ENCODE measurements at regions not wholly inside any gene's neighbourhood (a gene's known extent, or its start where the extent isn't known, plus 50 kb on each side); places are given as distances from the start of the nearest gene placed in this dataset.

DNA sequence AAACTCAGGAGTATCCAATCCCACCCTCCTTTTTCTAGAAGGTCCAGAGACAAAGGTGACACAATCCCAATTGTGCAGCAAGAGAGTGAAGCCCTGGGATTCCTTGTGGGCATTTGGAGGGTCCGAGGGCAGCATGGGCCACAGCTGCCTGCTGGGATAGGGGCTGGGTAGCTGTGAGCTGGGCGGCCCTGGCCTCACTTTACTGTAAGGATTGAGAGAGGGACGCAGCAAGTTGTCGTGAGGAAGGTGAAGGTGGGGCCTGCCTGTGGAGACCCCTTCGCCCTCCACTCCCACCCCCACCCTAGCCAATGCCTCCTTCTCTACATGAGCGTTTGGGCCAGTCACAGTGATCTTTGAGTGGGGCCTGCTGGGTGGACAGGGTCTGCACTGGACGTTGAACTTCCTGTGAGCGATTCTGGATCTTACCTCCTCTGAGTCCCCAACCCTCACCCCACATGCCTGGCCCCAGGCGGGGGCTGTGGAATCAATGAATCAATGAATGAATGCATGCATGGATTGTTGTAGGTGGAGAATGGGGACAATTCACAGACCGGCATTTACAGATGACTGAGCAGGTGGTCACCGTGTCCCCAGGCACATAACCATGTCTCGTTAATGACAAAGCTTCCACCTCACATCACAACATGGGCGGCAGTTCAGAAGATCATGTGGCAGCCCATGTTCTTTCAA lies 107.2 kb downstream of the INHBB start:
- Histone ChIP-seq H3K9me3 (ENCODE audit: low read depth, low read length, poor library complexity, severe bottlenecking) (peaks cover 4% of the 10 kb centered on the region), H3K27me3 (replicated peaks; ENCODE audit: insufficient read depth, low read depth, low read length, poor library complexity) (no peaks in the 10 kb centered on the region), H3K36me3 (ENCODE audit: insufficient read depth, low read length, poor library complexity, severe bottlenecking) (no peaks in the 10 kb centered on the region), H3K4me1 (ENCODE audit: insufficient read depth, low read length, poor library complexity, severe bottlenecking) (no peaks in the 10 kb centered on the region), H3K4me3 (ENCODE audit: low read depth, low read length, poor library complexity, severe bottlenecking) (no peak overlapping the region), H3K27ac (ENCODE audit: low read depth, low read length, poor library complexity, severe bottlenecking) (no peak overlapping the region)
- TF ChIP-seq EZH2 (IDR thresholded peaks at IDR 0.05; ENCODE audit: borderline replicate concordance, low read depth, low read length, poor library complexity, severe bottlenecking), result no peak
- TF ChIP-seq, protein P1, sequence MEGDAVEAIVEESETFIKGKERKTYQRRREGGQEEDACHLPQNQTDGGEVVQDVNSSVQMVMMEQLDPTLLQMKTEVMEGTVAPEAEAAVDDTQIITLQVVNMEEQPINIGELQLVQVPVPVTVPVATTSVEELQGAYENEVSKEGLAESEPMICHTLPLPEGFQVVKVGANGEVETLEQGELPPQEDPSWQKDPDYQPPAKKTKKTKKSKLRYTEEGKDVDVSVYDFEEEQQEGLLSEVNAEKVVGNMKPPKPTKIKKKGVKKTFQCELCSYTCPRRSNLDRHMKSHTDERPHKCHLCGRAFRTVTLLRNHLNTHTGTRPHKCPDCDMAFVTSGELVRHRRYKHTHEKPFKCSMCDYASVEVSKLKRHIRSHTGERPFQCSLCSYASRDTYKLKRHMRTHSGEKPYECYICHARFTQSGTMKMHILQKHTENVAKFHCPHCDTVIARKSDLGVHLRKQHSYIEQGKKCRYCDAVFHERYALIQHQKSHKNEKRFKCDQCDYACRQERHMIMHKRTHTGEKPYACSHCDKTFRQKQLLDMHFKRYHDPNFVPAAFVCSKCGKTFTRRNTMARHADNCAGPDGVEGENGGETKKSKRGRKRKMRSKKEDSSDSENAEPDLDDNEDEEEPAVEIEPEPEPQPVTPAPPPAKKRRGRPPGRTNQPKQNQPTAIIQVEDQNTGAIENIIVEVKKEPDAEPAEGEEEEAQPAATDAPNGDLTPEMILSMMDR (conservative IDR thresholded peaks at IDR 0.05; ENCODE audit: low read depth, low read length), result no peak
- ChIA-PET POLR2A (ENCODE audit: low non-redundant PET) (no interaction called here), CTCF (no interaction called here)
- BruUV-seq (replicated peaks), result no TSS peak
- intact Hi-C loops (cut with micrococcal nuclease; ENCODE audit: unreplicated experiment), result no loop called here
- no peak for DNase-seq (ENCODE audit: low spot score)

DNA sequence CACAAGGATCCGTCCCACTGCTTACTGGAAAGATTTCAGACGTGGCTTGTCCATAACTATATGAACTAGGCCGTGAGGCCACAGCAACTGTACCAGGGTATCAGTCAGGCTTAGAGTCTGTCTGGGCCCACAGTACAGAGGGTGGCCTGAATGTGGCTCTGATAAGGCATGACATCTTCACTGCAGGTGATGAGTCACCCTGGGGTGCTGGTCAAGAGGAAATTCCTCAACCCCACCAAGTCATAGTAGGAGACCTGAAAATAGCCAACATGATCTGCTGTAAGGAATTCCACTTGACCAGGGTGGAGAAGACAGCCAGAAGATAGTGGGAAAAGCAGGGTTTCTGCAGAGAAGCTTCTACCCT lies 107.7 kb downstream of the INHBB start:
- no peak overlapping the region for H3K4me3 ChIP-seq (ENCODE audit: low read depth, low read length, poor library complexity, severe bottlenecking)
- no TSS peak for BruUV-seq (replicated peaks)
- intact Hi-C loops (cut with micrococcal nuclease; ENCODE audit: unreplicated experiment), result no loop called here
- no peaks in the 10 kb centered on the region for H3K27me3 ChIP-seq (replicated peaks; ENCODE audit: insufficient read depth, low read depth, low read length, poor library complexity)
- DNase-seq (ENCODE audit: low spot score), result no peak
- TF ChIP-seq, protein P1 (conservative IDR thresholded peaks at IDR 0.05; ENCODE audit: low read depth, low read length), result no peak
- no peak for TF ChIP-seq EZH2 (IDR thresholded peaks at IDR 0.05; ENCODE audit: borderline replicate concordance, low read depth, low read length, poor library complexity, severe bottlenecking)
- peaks cover 7% of the 10 kb centered on the region for H3K9me3 ChIP-seq (ENCODE audit: low read depth, low read length, poor library complexity, severe bottlenecking)
- H3K4me1 ChIP-seq (ENCODE audit: insufficient read depth, low read length, poor library complexity, severe bottlenecking), result no peaks in the 10 kb centered on the region
- H3K36me3 ChIP-seq (ENCODE audit: insufficient read depth, low read length, poor library complexity, severe bottlenecking), result no peaks in the 10 kb centered on the region
- H3K27ac ChIP-seq (ENCODE audit: low read depth, low read length, poor library complexity, severe bottlenecking), result no peak overlapping the region
- POLR2A ChIA-PET (ENCODE audit: low non-redundant PET), result no interaction called here
- CTCF ChIA-PET, result no interaction called here

DNA sequence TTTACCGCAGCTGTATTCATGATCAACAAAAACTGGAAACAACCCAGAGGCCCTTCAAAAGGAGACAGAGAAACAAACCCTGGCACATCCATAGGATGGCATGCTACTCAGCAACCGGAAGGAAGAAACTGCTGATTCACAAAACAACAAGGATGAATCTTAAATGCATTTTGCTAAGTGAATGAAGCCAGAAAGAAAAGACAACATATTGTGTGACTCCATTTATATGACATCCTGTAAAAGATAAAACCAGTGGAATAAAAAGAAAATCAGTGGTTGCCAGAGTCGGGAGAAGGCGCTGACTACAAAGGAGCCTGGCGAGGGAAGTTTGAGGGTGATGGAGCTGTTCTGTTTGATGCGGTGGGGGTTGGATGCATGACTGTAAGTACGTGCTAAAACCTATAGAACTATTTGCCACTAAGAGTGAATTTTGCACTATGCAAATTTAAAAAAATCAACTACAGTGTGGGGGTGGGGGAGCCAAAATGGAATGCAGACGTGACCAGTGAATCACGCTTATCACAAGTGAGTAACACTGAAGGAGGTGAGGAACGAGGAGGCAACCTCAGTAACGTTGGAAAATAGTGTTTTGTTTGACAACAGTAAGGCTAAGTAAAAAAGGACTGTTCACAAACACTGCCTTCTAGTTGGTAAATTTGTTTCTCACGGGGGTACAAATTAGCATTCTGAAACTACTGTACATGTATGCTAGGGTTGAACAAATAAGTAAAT lies 108.9 kb downstream of the INHBB start:
- Histone ChIP-seq H3K27me3 (replicated peaks; ENCODE audit: insufficient read depth, low read depth, low read length, poor library complexity) (no peaks in the 10 kb centered on the region), H3K9me3 (ENCODE audit: low read depth, low read length, poor library complexity, severe bottlenecking) (peaks cover 7% of the 10 kb centered on the region), H3K4me3 (ENCODE audit: low read depth, low read length, poor library complexity, severe bottlenecking) (no peak overlapping the region), H3K27ac (ENCODE audit: low read depth, low read length, poor library complexity, severe bottlenecking) (no peak overlapping the region), H3K36me3 (ENCODE audit: insufficient read depth, low read length, poor library complexity, severe bottlenecking) (no peaks in the 10 kb centered on the region), H3K4me1 (ENCODE audit: insufficient read depth, low read length, poor library complexity, severe bottlenecking) (no peaks in the 10 kb centered on the region)
- no TSS peak for BruUV-seq (replicated peaks)
- no peak for TF ChIP-seq EZH2 (IDR thresholded peaks at IDR 0.05; ENCODE audit: borderline replicate concordance, low read depth, low read length, poor library complexity, severe bottlenecking)
- TF ChIP-seq, protein P1 (conservative IDR thresholded peaks at IDR 0.05; ENCODE audit: low read depth, low read length), result no peak
- ChIA-PET POLR2A (ENCODE audit: low non-redundant PET) (no interaction called here), CTCF (no interaction called here)
- DNase-seq (ENCODE audit: low spot score), result no peak
- intact Hi-C loops (cut with micrococcal nuclease; ENCODE audit: unreplicated experiment), result no loop called here
